Suprapubic skin (tissue), 4 donors: ENCODE measurements at regions not wholly inside any gene's neighbourhood (a gene's known extent, or its start where the extent isn't known, plus 50 kb on each side); places are given as distances from the start of the nearest gene placed in this dataset.

Experiments
- DNase-seq, 2 donors: peaks; one replicate each; pipeline ENCODE4 v3.0.0-alpha.2; 2019; ENCODE audit warnings: low spot score in 2 of 2
- H3K27ac ChIP-seq: fragments of 200-600 bp; sonication (generic); one replicate; pipeline ENCODE4 v1.5.1; 2019
- H3K27me3 ChIP-seq: fragments of 200-600 bp; sonication (generic); one replicate; pipeline ENCODE4 v1.5.1; 2019
- H3K36me3 ChIP-seq: fragments of 200-600 bp; sonication (generic); one replicate; pipeline ENCODE4 v1.5.1; 2019
- H3K4me1 ChIP-seq: fragments of 200-600 bp; sonication (generic); one replicate; pipeline ENCODE4 v1.5.1; 2019
- H3K4me3 ChIP-seq: fragments of 200-600 bp; sonication (generic); one replicate; pipeline ENCODE4 v1.5.1; 2019; ENCODE audit warnings: mild to moderate bottlenecking
- H3K9me3 ChIP-seq: fragments of 200-600 bp; sonication (generic); one replicate; pipeline ENCODE4 v1.5.1; 2019
- CTCF ChIP-seq, 2 donors: fragments of 200-600 bp in 1 of 2; fragments of 450-650 bp in 1 of 2; sonication (generic) in 1 of 2; IDR thresholded peaks; one replicate each; pipeline ENCODE4 v1.5.1; 2016 to 2019; ENCODE audit warnings: antibody characterized with exemption in 2 of 2, mild to moderate bottlenecking in 1 of 2, moderate library complexity in 1 of 2
- EP300 ChIP-seq: sonication (generic); formaldehyde crosslinking; IDR thresholded peaks from one replicate; pipeline ENCODE4 v1.6.1; 2017; ENCODE audit warnings: antibody characterized with exemption
- POLR2A ChIP-seq, 2 donors: fragments of 450-650 bp; IDR thresholded peaks; one replicate each; pipeline ENCODE4 v1.6.1; 2017; ENCODE audit warnings: antibody characterized with exemption in 2 of 2, mild to moderate bottlenecking in 2 of 2, moderate library complexity in 2 of 2
- POLR2AphosphoS5 ChIP-seq, 3 donors: sonication (generic); formaldehyde crosslinking; IDR thresholded peaks; one replicate each; pipeline ENCODE4 v1.6.1; 2017; ENCODE audit warnings: antibody characterized with exemption in 3 of 3
- WGBS: methylation state at CpG from one replicate; pipeline ENCODE4 v1.1.5; 2018; 5-methylcytosine and 5-hydroxymethylcytosine counted together

GRCh38 chr12:48286665-48287064, 64.1 kb downstream of the ZNF641 start:
- DNase-seq = no peak
- Histone ChIP-seq H3K27me3 (peaks cover 6% of the 10 kb centered on the region), H3K36me3 (no peaks in the 10 kb centered on the region), H3K4me1 (no peaks in the 10 kb centered on the region), H3K4me3 (no peak overlapping the region), H3K27ac (no peak overlapping the region), H3K9me3 (no peaks in the 10 kb centered on the region)
- 33% methylated on average over 3 of the region's 3 CpGs for WGBS
- TF ChIP-seq POLR2AphosphoS5 (IDR thresholded peaks at IDR 0.05) (no peak), CTCF (IDR thresholded peaks at IDR 0.05) (peak in 1 of 2 donors; percentile 13)

GRCh38 chr12:48285751-48286650, 64.7 kb downstream of the ZNF641 start:
- peaks cover 6% of the 10 kb centered on the region for H3K27me3 ChIP-seq
- H3K36me3 ChIP-seq = no peaks in the 10 kb centered on the region
- no peaks in the 10 kb centered on the region for H3K4me1 ChIP-seq
- no peak for DNase-seq
- no peak overlapping the region for H3K4me3 ChIP-seq
- TF ChIP-seq POLR2AphosphoS5 (IDR thresholded peaks at IDR 0.05) = no peak
- TF ChIP-seq CTCF (IDR thresholded peaks at IDR 0.05) = no peak
- H3K9me3 ChIP-seq = no peaks in the 10 kb centered on the region
- no peak overlapping the region for H3K27ac ChIP-seq
- 78% methylated on average over 2 of the region's 2 CpGs for WGBS

GRCh38 chr12:48281811-48282210, 68.9 kb downstream of the ZNF641 start:
- Histone ChIP-seq H3K4me1 (no peaks in the 10 kb centered on the region), H3K36me3 (no peaks in the 10 kb centered on the region), H3K9me3 (peaks cover 2% of the 10 kb centered on the region), H3K27ac (no peak overlapping the region), H3K4me3 (no peak overlapping the region), H3K27me3 (no peaks in the 10 kb centered on the region)
- WGBS = 0% methylated on average over 1 of the region's 1 CpG
- no peak for DNase-seq
- TF ChIP-seq CTCF (IDR thresholded peaks at IDR 0.05) (no peak), EP300 (no peak)

GRCh38 chr12:48280572-48280971, 70.1 kb downstream of the ZNF641 start:
- Histone ChIP-seq H3K9me3 (peaks cover 3% of the 10 kb centered on the region), H3K27ac (no peak overlapping the region), H3K4me3 (no peak overlapping the region), H3K27me3 (no peaks in the 10 kb centered on the region), H3K4me1 (no peaks in the 10 kb centered on the region), H3K36me3 (no peaks in the 10 kb centered on the region)
- 54% methylated on average over 5 of the region's 5 CpGs for WGBS
- no peak for DNase-seq
- TF ChIP-seq CTCF (IDR thresholded peaks at IDR 0.05) = no peak
- TF ChIP-seq EP300 = no peak
- TF ChIP-seq POLR2AphosphoS5 (IDR thresholded peaks at IDR 0.05) = no peak
- no peak for TF ChIP-seq POLR2A (IDR thresholded peaks at IDR 0.05)

GRCh38 chr12:48279601-48280000, 71.1 kb downstream of the ZNF641 start:
- Histone ChIP-seq H3K27ac (no peak overlapping the region), H3K4me1 (no peaks in the 10 kb centered on the region), H3K9me3 (peaks cover 3% of the 10 kb centered on the region), H3K4me3 (no peak overlapping the region), H3K36me3 (no peaks in the 10 kb centered on the region), H3K27me3 (no peaks in the 10 kb centered on the region)
- TF ChIP-seq CTCF (IDR thresholded peaks at IDR 0.05) = no peak
- TF ChIP-seq POLR2AphosphoS5 (IDR thresholded peaks at IDR 0.05) = no peak
- TF ChIP-seq POLR2A (IDR thresholded peaks at IDR 0.05) = no peak
- no peak for TF ChIP-seq EP300
- DNase-seq = no peak
- 69% methylated on average over 1 of the region's 1 CpG for whole genome bisulfite sequencing
